NB4 (cell line): ENCODE measurements at regions not wholly inside any gene's neighbourhood (a gene's known extent, or its start where the extent isn't known, plus 50 kb on each side); places are given as distances from the start of the nearest gene placed in this dataset.

Experiments used
- CTCF ChIP-seq: IDR thresholded peaks from one replicate; pipeline ENCODE4 v1.5.1; 2012; ENCODE audit warnings: low read depth, low read length
- POLR2A ChIP-seq: IDR thresholded peaks from 2 replicates; pipeline ENCODE4 v1.6.1; 2011; ENCODE audit warnings: mild to moderate bottlenecking; ENCODE audit not compliant: insufficient read length; ENCODE audit errors: extremely low read depth

GRCh38 chr12:64560396-64561301, 49.6 kb upstream of the RASSF3 start:
- no peak for TF ChIP-seq POLR2A
- no peak for TF ChIP-seq CTCF
